ENCODE measurements at regions not wholly inside any gene's neighbourhood (a gene's known extent, or its start where the extent isn't known, plus 50 kb on each side); places are given as distances from the start of the nearest gene placed in this dataset.
"Not testable (repeated sequence)": the region's sequence is repeated elsewhere in the genome, so short reads cannot be mapped to it uniquely, and the experiment has no call there.

DNA sequence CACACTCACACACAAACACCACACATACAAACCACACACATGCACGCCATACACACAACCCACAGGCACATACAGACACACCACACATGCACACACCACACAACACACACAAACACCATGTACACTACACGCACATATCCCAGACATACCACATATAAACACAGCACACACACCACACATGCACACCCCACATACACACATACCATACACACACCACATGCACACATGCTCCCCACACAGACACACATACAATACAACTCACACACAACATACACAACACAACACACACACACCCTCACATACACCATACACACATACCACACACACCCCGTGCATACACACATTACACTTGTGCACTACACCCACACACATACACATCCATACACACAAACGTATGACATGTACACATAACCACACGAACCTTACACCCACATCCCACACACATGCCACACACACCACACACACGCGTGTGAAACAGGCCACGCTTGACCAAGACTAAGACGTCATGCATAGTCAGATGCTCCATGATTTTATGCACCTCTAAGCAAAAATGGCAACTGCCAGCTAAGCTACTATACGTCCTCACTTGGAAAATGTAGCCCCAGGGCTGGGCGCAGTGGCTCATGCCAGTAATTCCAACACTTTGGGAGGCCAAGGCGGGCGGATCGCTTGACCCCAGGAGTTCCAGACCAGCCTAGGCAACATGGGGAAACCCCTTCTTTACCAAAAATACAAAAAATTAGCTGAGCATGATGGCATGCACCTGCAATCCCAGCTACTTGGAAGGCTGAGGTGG lies 77.4 kb upstream of the TMPRSS2 start:
- DNase-seq = no peak

- DNase-seq = no peak
Observed at GRCh38 chr21:41584603-41585176, 76.7 kb upstream of the TMPRSS2 start.

- DNase-seq = no peak
Observed at GRCh38 chr21:41583274-41583790, 75.4 kb upstream of the TMPRSS2 start.

GRCh38 chr21:41582866-41583265 lies 74.9 kb upstream of the TMPRSS2 start:
- DNase-seq = no peak

GRCh38 chr21:41582298-41582840 lies 74.4 kb upstream of the TMPRSS2 start:
- DNase-seq = no peak

DNA sequence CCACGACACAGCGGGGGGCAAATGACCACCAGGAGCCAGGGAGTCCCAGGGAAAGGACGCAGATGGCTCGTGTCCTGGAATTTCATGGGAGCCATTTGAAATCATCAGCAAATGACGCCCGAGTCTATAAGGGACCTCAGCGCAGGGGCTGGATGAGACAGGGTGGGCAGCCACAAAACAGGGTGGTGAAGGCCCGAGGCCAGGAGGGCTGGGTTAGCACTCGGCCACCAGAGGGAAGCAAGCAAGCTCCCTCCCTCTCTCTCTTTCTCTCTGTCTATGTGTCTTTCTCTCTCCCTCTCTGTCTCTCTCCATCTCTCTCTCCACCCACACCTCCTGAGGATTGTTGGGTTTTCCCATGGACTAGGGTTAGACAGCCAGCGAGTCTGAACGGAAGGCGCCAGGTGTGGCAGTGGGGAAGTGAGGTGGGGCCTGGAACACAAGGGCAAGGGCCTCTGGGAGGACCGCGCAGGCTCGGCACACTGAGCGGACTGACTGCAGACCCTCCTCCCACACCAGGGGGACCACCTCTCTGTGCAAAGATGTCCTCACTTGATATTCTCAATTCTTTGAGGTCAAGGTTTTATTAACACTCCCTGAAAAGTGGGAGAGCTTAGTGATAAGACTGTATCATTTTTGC lies 73.8 kb upstream of the TMPRSS2 start:
- no peak for DNase-seq

DNA sequence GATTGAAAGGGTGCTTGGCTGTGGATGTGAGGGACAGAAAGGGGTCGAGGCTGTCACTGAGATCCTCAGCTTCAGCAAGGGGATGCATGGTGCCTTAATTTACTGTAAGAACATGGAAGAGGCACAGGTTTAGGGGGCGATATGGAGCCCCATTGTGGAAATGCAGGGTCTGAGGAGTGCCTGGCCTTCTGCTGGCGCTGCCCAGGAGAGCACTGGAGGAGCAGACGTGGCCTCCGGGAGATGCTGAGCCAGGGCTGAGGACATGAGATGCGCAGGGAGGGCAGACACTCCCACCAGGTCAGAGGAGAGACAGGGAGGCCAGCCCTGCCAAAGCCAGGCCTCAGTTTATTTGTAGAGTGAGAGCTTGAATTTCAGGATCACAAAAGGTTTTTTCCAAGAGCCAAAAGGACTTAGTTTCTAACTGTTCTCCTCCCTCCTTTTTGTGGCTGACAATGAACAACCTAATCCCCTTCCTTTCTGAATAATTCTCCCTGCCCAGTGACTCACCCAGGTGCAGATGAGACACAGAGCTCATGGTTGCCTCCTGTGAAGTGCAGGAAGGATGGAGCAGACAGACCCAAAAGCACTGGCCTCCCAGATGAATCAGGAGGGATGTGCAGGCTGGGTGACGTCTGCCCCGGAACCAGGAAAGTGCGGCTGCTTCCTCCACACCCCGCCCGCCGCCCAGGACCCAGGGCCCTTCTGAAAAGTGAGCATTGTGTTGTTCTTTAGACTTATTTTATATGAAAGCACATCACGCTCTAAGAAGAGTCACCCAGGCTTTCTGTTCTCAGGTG lies 73.0 kb upstream of the TMPRSS2 start:
- DNase-seq = no peak

DNA sequence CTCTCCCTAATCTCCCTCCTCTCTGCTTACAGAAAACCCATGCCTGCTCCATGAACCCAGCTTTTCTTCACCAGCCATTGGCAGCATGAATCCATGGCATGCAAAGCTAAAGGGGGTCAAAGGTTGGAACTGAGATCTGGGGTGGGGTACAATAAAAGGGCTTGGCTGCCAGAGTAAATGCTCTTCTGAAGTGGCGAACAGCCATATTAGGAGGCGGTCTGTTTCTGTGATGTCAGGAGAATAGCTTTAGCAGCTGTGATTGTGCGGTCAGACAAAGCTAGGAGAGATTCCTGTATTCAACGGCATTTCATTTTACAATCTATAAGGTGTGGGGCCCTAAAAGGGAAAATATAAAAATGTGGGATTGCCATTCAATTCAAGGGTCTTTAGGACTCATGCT lies 71.7 kb upstream of the TMPRSS2 start:
- DNase-seq = no peak

DNA sequence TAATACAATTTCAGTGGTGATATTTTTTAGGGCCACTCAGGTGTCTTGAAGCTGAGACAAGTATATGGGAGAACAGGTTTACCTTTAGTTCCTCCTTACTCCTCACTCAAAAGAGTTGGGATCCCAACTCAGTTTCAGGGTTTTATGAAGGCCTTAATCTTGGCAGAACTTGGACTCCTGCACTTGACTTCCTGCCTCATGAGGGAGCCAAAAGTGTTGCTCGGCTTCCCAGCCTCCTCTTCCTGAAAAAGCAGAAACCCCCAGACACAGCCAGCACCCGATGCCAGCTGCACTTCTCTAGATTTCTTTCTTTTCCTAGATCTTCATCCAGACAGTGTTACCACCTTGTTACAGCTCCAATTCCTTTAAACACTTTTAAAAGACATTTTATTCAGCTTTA lies 70.8 kb upstream of the TMPRSS2 start:
- DNase-seq = no peak

- DNase-seq = no peak
Observed at GRCh38 chr21:41578083-41578482, 70.1 kb upstream of the TMPRSS2 start.

GRCh38 chr21:41576013-41576615 lies 68.2 kb upstream of the TMPRSS2 start:
- DNase-seq = no peak

- no peak for DNase-seq
Observed at GRCh38 chr21:41573902-41574690, 66.1 kb upstream of the TMPRSS2 start.

DNA sequence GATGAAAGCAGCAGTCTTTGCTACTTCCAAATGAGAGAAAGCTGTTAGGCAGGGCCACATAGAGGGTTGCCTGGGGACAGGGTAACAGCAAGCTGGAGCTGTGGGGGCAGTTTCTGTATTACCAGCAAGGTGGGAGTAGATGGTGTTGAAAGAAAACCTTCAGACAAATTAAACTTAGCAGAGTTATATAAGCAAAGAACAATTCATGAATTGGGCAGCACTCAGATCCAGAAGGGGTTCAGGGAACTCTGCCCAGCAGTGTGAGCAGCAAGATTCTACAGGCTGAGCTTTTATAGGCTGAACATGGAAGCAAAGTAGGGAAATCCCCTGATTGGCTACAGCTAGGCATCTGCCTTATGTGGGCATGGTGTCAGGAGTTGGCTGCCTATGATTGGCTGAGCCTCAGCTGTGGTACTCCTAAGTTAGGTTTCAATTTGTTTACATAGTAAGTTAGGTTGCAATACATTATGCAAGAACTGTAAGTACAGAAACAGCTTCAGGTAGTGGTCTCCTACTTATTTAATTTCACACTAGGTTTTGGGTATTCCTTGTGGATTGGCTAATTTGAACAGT lies 64.1 kb upstream of the TMPRSS2 start:
- no peak for DNase-seq

GRCh38 chr21:41570791-41571355 lies 62.9 kb upstream of the TMPRSS2 start:
- DNase-seq = no peak

DNA sequence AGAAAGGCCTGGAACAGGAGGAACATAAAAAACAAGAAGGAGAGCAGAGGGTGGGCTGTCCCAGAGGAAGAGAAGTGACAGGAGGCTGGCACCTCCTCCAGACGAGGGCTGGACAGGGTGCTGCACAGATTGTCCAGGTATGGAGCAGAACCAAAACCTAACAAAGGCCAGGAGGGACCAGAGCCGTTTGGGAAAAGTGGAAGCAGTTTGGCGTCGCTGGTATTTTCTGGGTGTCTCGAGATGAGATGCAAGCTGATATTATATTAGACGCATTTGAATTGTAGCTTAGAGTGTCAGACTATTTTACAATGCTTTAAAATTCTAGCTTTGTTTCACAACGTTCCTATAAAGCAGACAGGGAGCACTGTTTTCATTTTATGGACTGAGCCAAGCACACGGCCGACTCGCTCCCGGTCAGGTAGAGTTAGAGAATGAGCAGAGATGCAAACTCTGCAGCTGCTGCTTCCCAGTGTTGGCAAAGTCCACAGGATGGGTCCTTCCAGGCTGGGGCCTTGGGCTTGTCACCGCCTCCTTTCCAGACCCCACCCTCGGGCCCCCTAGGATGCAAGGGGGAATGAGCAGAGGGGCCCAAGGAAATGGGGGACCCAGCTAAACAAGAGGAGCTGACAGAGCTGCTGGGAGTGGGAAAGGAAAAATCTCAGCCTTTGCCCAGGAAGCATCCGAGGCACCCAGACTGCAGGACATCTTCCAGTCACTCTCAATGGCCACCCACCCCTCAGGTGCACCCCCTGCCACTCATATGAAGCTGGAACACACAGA lies 60.8 kb upstream of the TMPRSS2 start:
- DNase-seq = no peak

- no peak for DNase-seq
Observed at GRCh38 chr21:41567901-41568510, 60.0 kb upstream of the TMPRSS2 start.

DNA sequence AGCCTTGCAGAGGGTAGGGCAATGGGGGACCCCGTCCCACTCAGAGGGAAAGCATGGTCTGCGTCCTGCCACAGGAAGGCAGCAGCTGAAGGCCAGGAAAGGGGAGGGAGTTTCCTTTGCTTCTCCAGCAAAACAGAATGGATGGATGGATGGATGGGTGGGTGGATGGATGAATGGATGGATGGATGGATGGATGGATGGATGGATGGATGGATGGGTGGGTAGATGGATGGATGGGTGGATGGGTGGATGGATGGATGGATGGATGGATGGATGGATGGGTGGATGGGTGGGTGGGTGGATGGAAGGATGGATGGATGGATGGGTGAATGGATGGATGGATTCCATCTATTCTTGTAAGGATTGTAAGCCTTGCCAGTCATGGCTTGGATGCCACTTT lies 59.3 kb upstream of the TMPRSS2 start:
- not testable (repeated sequence) for DNase-seq

DNA sequence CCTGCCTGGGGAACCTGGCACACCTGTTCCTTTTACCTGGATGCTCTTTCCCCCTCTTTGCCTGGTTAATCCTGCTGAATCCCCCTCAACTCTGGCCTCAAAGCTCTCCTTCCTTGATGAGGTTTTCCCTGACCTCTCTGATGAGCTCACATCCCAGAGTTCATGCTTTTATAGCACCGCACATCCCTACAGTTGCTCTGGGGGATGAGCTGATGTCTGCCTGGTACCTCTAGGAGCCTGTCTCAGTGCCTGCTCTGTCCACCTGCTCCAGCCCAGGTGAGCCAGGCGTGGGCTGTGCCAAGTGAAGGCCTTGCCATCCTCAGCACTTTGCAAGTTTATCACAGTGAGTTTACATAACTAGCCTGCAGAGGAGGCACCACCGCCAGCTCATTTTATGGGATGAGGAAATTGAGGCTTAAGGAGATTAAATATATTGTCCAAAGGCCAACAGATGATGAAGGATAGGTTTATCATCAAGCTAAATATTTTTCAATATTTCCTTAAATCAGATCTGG lies 58.6 kb upstream of the TMPRSS2 start:
- no peak for DNase-seq

- no peak for DNase-seq
Observed at GRCh38 chr21:41565550-41565949, 57.6 kb upstream of the TMPRSS2 start.

Data from fibroblast of skin of scalp (primary cell).